GM19455 (cell line): ENCODE measurements at regions not wholly inside any gene's neighbourhood (a gene's known extent, or its start where the extent isn't known, plus 50 kb on each side); places are given as distances from the start of the nearest gene placed in this dataset.
"Not testable (repeated sequence)": the region's sequence is repeated elsewhere in the genome, so short reads cannot be mapped to it uniquely, and the experiment has no call there.

Experiments used
- ATAC-seq: cut with Tn5 transposase; IDR thresholded peaks from one replicate; pipeline ENCODE4 v1.9.1; 2021; ENCODE audit not compliant: unreplicated experiment

- ATAC-seq = no peak
These were observed 161.5 kb upstream of the SLC28A3 start for GRCh38 chr9:84502066-84502465.

GRCh38 chr9:84504360-84504759 lies 163.8 kb upstream of the SLC28A3 start:
- ATAC-seq = no peak

- ATAC-seq = no peak
These were observed 157.9 kb upstream of the NTRK2 start for GRCh38 chr9:84511651-84512050.

DNA sequence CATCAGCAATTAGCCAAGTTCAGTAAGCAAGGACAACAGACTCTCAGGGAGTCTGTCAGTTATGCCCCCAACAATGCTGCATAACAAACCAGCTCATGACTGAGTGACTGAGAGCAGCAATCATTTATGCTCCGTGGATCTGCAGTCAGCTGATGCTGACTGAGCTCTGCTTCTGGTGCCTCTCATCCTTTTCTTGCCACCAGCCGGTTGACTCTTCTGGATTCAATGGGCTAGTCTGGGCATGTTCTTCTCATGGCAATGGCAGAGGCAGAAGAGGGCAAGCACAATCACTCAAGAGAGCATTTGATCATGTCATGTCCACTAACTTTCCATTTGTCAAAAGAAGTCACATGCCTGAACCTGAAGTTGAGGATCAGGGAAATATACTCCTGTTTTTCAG lies 157.0 kb upstream of the NTRK2 start:
- no peak for ATAC-seq

- ATAC-seq = no peak
These were observed 156.1 kb upstream of the NTRK2 start for GRCh38 chr9:84513473-84513872.

DNA sequence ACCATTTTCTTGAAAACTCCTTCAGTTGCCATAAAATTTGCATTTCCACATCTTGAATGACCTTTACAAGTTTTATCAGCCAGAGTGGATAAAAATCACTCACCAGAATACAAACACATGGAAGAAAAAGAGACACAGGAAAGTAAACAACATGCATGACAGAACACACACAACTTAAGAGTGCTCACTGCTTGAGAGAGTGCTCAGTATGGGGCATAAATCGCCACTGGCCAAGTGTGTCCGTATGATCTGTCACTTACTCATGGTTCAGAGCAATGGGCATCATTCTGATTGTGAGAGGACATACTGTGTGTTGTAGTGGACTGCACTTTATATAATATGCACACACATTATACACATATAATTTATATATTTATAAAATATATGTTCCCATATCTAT lies 155.6 kb upstream of the NTRK2 start:
- ATAC-seq = no peak

GRCh38 chr9:84514421-84514820 lies 155.1 kb upstream of the NTRK2 start:
- ATAC-seq = no peak

GRCh38 chr9:84517026-84517425 lies 152.5 kb upstream of the NTRK2 start:
- no peak for ATAC-seq

- no peak for ATAC-seq
These were observed 150.1 kb upstream of the NTRK2 start for GRCh38 chr9:84519413-84519812.

GRCh38 chr9:84521208-84521607 lies 148.3 kb upstream of the NTRK2 start:
- ATAC-seq = no peak

- ATAC-seq = not testable (repeated sequence)
These were observed 143.3 kb upstream of the NTRK2 start for GRCh38 chr9:84526211-84526610.

DNA sequence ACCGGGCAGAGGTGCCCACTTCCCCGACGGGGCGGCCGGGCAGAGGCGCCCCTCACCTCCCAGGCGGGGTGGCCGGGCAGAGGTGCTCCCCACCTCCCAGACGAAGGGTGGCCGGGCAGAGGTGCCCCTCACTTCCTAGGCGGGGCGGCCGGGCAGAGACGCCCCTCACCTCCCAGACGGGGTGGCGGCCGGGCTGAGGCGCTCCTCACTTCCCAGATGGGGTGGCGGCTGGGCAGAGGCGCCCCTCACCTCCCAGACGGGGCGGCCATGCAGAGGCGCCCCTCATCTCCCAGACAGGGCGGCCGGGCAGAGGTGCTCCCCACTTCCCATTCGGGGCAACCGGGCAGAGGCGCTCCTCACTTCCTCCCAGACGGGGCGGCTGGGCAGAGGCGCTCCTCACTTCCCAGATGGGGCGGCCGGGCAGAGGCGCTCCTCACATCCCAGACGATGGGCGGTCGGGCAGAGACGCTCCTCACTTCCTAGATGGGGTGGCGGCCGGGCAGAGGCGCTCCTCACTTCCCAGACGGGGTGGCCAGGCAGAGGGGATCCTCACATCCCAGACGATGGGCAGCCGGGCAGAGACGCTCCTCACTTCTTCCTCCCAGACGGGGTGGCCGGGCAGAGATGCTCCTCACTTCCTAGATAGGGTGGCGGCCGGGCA lies 142.3 kb upstream of the NTRK2 start:
- ATAC-seq = not testable (repeated sequence)

DNA sequence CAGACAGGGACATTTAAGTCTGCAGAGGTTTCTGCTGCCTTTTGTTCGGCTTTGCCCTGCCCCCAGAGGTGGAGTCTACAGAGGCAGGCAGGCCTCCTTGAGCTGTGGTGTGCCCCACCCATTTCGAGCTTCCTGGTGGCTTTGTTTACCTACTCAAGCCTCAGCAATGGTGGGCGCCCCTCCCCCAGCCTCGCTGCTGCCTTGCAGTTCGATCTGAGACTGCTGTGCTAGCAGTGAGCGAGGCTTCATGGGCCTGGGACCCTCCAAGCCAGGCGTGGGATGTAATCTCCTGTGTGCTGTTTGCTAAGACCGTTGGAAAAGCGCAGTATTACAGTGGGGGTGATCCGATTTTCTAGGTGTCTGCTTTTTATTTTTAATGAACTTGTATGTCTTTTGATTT lies 133.6 kb upstream of the NTRK2 start:
- ATAC-seq = not testable (repeated sequence)

DNA sequence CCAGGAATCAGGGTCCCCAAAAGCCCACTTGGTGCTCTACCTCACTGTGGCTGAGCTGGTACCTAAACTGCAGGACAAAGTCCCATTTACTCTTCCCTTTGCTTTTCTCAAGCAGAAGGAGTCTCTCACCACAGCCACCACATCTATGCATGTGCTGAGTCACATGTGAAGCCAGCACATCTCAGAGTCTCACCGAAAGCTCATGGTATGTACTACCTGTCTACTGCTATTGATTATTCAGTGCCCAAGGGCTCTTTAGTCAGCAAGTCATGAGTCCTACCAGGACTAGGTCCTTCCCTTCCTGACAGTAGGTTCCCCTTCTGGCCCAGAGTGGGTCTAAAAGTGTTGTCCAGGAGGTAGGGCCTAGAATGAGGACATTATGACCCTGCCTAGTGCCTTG lies 130.7 kb upstream of the NTRK2 start:
- ATAC-seq = no peak

DNA sequence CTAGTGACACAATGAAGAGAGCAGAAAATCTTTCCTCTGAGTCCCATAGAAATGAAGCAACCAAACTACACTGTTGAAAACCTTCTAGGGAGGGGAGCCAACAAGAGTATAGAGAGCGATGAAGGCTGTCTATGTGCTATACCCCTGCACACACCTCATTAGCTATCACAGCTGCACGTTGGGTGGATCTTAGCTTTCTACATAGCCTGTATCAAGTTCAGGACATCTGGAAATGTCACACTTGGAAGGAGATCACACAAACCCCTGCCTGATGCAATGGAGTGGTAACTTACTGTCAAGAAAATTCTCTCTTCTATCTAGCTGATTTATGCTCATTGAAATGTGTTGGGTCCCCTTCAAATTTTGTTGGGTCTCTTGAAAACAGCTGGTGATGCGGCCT lies 127.0 kb upstream of the NTRK2 start:
- no peak for ATAC-seq

GRCh38 chr9:84554069-84554664 lies 115.4 kb upstream of the NTRK2 start:
- no peak for ATAC-seq

GRCh38 chr9:84556556-84556955 lies 113.0 kb upstream of the NTRK2 start:
- no peak for ATAC-seq

GRCh38 chr9:84557751-84558150 lies 111.8 kb upstream of the NTRK2 start:
- no peak for ATAC-seq

DNA sequence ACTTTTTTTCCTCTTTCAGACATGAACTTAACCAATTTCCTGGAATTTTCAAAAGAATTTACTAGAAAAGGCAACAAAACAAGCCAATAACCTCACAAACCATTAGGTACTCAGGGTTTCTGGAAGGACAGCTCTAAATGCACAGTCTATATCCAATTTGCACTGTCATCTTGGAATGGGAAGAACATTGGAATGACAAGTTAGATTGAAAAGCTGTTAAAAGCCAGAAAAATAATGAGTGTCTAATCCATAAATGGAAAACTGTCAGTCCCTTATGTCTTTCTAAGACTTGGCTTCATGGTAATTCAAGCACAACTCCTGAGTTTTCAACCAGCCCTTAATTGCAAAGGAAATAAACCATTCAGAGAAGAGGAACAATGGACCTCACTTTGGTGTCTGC lies 105.8 kb upstream of the NTRK2 start:
- no peak for ATAC-seq

DNA sequence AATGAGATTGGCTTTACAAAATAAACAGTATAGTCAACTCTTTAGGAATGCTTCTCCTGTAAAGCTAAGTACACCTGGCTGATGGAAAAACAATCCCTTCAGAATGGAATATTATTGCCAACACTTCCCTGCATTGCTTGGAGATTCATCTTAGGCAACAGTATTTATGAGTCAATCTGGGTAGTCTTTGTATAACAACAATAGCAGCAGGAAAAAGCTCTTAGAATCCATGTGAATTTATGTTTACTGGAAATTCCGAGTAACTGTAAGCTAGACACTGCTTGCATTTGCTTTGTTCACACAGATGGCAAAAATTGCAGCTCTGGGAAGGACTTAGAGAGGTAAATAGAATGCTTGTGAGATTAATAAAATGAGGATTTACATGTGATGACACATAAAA lies 101.7 kb upstream of the NTRK2 start:
- ATAC-seq = no peak

DNA sequence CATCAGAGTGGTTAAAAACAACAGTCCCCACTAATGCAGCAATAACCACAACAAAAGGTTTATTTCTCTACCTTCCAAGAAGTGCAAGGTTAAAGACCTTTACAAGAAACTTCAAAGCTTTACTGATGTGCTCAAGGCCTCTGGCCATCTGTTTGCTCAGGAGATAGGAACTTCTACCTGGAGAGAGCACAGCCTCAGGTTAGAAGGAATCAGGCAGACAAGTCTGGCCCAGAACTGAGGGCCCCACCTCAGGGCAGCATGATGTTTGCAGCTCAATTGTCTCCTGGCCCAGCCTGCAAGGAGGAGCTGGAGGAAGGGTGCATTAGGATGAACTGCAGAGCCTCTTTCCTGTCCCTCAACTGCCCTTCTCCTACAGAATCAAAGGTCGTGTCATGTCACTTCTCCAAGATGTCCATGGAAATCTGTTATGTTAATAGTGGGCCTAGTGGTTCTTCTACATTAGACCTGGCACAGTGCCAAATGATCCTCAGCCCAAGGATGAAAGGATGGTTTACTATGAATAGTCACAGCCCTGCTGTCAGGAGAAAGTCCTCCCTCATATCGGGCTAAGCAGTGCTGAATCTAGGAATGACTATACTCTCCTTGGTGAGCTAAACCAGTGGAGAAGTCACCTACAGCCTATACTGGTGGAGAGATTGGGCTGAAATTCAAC lies 98.9 kb upstream of the NTRK2 start:
- no peak for ATAC-seq

DNA sequence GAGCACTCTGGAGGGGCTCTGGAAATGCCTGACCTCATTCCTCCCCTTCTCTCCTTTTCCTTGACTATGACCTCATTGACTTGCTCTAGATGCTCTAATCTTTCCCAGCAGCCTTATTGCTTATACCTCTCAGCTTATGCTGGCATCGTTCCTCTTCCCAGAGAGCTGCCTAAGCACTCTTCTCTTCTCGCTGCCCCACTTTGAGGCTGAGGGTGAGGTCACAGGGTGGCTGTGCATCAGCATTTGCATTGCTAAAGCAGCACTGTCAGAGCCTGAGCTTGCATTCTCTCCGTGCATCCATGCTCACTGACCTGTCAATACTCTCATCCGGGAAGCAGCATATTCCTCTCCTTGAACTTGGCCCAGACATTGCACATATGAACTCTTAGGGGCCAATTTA lies 96.4 kb upstream of the NTRK2 start:
- ATAC-seq = no peak

DNA sequence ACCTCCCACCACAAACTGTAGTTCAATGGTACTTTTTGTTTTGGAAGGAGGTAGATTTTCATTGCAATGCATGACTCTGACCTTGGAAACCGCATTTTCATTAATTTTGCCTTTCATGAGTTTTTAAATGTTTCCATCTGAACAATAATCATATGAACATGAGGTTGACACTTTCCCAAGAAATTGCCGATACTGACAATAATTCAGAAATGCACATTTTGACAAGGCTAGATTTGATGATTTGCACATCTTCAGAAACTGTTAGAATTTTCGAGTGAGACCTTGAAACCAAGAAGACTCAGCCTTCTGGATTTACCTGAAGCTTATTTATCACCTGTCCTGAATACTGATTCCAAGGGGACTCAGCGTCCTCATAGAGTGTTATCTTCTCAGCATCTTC lies 93.8 kb upstream of the NTRK2 start:
- ATAC-seq = no peak
